ENCODE measurements at regions not wholly inside any gene's neighbourhood (a gene's known extent, or its start where the extent isn't known, plus 50 kb on each side); places are given as distances from the start of the nearest gene placed in this dataset.

DNA sequence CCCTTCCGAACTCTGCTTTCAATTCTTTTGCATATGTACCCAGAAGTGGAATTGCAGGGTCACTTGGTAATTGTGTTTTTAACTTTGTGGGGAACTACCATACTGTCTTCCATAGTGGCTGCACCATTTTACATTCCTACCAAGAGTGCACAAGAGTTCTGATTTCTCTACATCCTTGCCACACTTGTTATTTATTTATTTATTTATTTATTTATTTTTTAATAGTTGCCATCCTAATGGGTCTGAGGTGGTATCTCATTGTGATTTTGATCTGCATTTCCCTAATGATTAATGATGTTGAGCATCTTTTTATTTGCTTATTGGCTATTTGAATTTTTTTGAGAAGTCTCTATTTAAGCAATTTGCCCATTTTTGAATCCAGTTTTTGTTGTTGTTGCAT is 422.4 kb downstream of the PTPRU start:
- TF ChIP-seq, protein P1, sequence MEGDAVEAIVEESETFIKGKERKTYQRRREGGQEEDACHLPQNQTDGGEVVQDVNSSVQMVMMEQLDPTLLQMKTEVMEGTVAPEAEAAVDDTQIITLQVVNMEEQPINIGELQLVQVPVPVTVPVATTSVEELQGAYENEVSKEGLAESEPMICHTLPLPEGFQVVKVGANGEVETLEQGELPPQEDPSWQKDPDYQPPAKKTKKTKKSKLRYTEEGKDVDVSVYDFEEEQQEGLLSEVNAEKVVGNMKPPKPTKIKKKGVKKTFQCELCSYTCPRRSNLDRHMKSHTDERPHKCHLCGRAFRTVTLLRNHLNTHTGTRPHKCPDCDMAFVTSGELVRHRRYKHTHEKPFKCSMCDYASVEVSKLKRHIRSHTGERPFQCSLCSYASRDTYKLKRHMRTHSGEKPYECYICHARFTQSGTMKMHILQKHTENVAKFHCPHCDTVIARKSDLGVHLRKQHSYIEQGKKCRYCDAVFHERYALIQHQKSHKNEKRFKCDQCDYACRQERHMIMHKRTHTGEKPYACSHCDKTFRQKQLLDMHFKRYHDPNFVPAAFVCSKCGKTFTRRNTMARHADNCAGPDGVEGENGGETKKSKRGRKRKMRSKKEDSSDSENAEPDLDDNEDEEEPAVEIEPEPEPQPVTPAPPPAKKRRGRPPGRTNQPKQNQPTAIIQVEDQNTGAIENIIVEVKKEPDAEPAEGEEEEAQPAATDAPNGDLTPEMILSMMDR (IDR thresholded peaks at IDR 0.05; ENCODE audit: low read depth, low read length, missing input control): no peak
- no peak for TF ChIP-seq TAF1 (conservative IDR thresholded peaks at IDR 0.05)
- TF ChIP-seq JUND (IDR thresholded peaks at IDR 0.05): no peak
- no peak for TF ChIP-seq RAD21 (IDR thresholded peaks at IDR 0.05)
- no peak for TF ChIP-seq HNF4G (IDR thresholded peaks at IDR 0.05)
- TF ChIP-seq EGR1 (IDR thresholded peaks at IDR 0.05; ENCODE audit: low read depth in 2 of 2): no peak
- TF ChIP-seq, protein P2, sequence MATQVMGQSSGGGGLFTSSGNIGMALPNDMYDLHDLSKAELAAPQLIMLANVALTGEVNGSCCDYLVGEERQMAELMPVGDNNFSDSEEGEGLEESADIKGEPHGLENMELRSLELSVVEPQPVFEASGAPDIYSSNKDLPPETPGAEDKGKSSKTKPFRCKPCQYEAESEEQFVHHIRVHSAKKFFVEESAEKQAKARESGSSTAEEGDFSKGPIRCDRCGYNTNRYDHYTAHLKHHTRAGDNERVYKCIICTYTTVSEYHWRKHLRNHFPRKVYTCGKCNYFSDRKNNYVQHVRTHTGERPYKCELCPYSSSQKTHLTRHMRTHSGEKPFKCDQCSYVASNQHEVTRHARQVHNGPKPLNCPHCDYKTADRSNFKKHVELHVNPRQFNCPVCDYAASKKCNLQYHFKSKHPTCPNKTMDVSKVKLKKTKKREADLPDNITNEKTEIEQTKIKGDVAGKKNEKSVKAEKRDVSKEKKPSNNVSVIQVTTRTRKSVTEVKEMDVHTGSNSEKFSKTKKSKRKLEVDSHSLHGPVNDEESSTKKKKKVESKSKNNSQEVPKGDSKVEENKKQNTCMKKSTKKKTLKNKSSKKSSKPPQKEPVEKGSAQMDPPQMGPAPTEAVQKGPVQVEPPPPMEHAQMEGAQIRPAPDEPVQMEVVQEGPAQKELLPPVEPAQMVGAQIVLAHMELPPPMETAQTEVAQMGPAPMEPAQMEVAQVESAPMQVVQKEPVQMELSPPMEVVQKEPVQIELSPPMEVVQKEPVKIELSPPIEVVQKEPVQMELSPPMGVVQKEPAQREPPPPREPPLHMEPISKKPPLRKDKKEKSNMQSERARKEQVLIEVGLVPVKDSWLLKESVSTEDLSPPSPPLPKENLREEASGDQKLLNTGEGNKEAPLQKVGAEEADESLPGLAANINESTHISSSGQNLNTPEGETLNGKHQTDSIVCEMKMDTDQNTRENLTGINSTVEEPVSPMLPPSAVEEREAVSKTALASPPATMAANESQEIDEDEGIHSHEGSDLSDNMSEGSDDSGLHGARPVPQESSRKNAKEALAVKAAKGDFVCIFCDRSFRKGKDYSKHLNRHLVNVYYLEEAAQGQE (IDR thresholded peaks at IDR 0.05): no peak
- TF ChIP-seq GABPA (IDR thresholded peaks at IDR 0.05 in 1 of 2, conservative IDR thresholded peaks at IDR 0.05 in 1 of 2): no peak
- TF ChIP-seq, protein P3, sequence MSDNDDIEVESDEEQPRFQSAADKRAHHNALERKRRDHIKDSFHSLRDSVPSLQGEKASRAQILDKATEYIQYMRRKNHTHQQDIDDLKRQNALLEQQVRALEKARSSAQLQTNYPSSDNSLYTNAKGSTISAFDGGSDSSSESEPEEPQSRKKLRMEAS (IDR thresholded peaks at IDR 0.05): no peak
